Ishikawa (cell line): ENCODE measurements at regions not wholly inside any gene's neighbourhood (a gene's known extent, or its start where the extent isn't known, plus 50 kb on each side); places are given as distances from the start of the nearest gene placed in this dataset.

Experiments used
- CEBPB ChIP-seq: IDR thresholded peaks from 2 replicates; pipeline ENCODE4 v1.6.1; 2012
- CREB1 ChIP-seq: IDR thresholded peaks from 2 replicates; pipeline ENCODE4 v1.6.1; 2012; ENCODE audit warnings: low read depth
- EGR1 ChIP-seq: IDR thresholded peaks from 2 replicates; pipeline ENCODE4 v1.6.1; 2012
- EP300 ChIP-seq: IDR thresholded peaks from 2 replicates; pipeline ENCODE4 v1.6.1; 2012; ENCODE audit warnings: borderline replicate concordance
- RAD21 ChIP-seq: IDR thresholded peaks from 2 replicates; pipeline ENCODE4 v1.6.1; 2012; ENCODE audit warnings: low read depth
- REST ChIP-seq: IDR thresholded peaks from 2 replicates; pipeline ENCODE4 v1.6.1; 2012; ENCODE audit warnings: low read depth, mild to moderate bottlenecking
- TAF1 ChIP-seq: IDR thresholded peaks from 2 replicates; pipeline ENCODE4 v1.6.1; 2012; ENCODE audit warnings: low read depth, mild to moderate bottlenecking

GRCh38 chr12:25348593-25348895, 97.8 kb upstream of the KRAS start:
- TF ChIP-seq EGR1 (no peak), REST (no peak), CEBPB (no peak), EP300 (no peak), RAD21 (no peak), TAF1 (no peak), CREB1 (no peak)
